H9 (cell line): ENCODE measurements at regions not wholly inside any gene's neighbourhood (a gene's known extent, or its start where the extent isn't known, plus 50 kb on each side); places are given as distances from the start of the nearest gene placed in this dataset.
"Not testable (repeated sequence)": the region's sequence is repeated elsewhere in the genome, so short reads cannot be mapped to it uniquely, and the experiment has no call there.

Source experiments
- DNase-seq: peaks from one replicate; pipeline ENCODE4 v3.0.0-alpha.2; 2017
- H2AFZ ChIP-seq: one replicate; pipeline ENCODE4 v1.6.1; 2013; ENCODE audit warnings: mild to moderate bottlenecking, low read length, control low read depth, moderate library complexity
- H2AK5ac ChIP-seq: 2 replicates; pipeline ENCODE4 v1.6.1; 2013; ENCODE audit warnings: low read length, control low read depth, mixed read lengths; ENCODE audit not compliant: insufficient read length
- H2BK120ac ChIP-seq: one replicate; pipeline ENCODE4 v1.6.1; 2013; ENCODE audit warnings: low read depth, mild to moderate bottlenecking, low read length, control low read depth, inconsistent platforms; ENCODE audit not compliant: poor library complexity, severe bottlenecking
- H2BK12ac ChIP-seq: 2 replicates; pipeline ENCODE4 v1.6.1; 2013; ENCODE audit warnings: low read length, control low read depth, mixed read lengths, low read depth; ENCODE audit not compliant: insufficient read length
- H2BK15ac ChIP-seq: 2 replicates; pipeline ENCODE4 v1.6.1; 2013; ENCODE audit warnings: low read depth, low read length, control low read depth
- H2BK20ac ChIP-seq: one replicate; pipeline ENCODE4 v1.6.1; 2013; ENCODE audit warnings: low read depth, mild to moderate bottlenecking, low read length, control low read depth, inconsistent platforms; ENCODE audit not compliant: poor library complexity, severe bottlenecking
- H2BK5ac ChIP-seq: 2 replicates; pipeline ENCODE4 v1.6.1; 2013; ENCODE audit warnings: low read length, control low read depth, mixed read lengths; ENCODE audit not compliant: insufficient read length
- H3K14ac ChIP-seq: 2 replicates; pipeline ENCODE4 v1.6.1; 2013; ENCODE audit warnings: low read length, control low read depth; ENCODE audit not compliant: insufficient read depth
- H3K18ac ChIP-seq: 2 replicates; pipeline ENCODE4 v1.6.1; 2013; ENCODE audit warnings: low read depth, mild to moderate bottlenecking, mixed read lengths, low read length, control low read depth; ENCODE audit not compliant: insufficient read length
- H3K23ac ChIP-seq: 2 replicates; pipeline ENCODE4 v1.6.1; 2013; ENCODE audit warnings: low read length, control low read depth, mixed read lengths, low read depth; ENCODE audit not compliant: insufficient read length
- H3K23me2 ChIP-seq: 2 replicates; pipeline ENCODE4 v1.6.1; 2013; ENCODE audit warnings: low read depth, mild to moderate bottlenecking, mixed read lengths, low read length, control low read depth; ENCODE audit not compliant: insufficient read length, poor library complexity, severe bottlenecking
- H3K27ac ChIP-seq: 2 replicates; pipeline ENCODE4 v1.5.1; 2013; ENCODE audit warnings: low read length, control low read depth, mixed read lengths, low read depth; ENCODE audit not compliant: insufficient read length
- H3K27me3 ChIP-seq: 2 replicates; pipeline ENCODE4 v1.6.1; 2013; ENCODE audit warnings: low read length, control low read depth, inconsistent platforms; ENCODE audit not compliant: insufficient read depth
- H3K4ac ChIP-seq: 2 replicates; pipeline ENCODE4 v1.6.1; 2013; ENCODE audit warnings: low read depth, mild to moderate bottlenecking, control low read depth, inconsistent platforms, low read length, moderate library complexity
- H3K4me1 ChIP-seq: 2 replicates; pipeline ENCODE4 v1.6.1; 2013; ENCODE audit warnings: low read length, control low read depth, inconsistent platforms; ENCODE audit not compliant: insufficient read depth
- H3K4me2 ChIP-seq: 2 replicates; pipeline ENCODE4 v1.6.1; 2013; ENCODE audit warnings: low read length, control low read depth, mixed read lengths; ENCODE audit not compliant: insufficient read length, insufficient read depth
- H3K56ac ChIP-seq: 2 replicates; pipeline ENCODE4 v1.6.1; 2013; ENCODE audit warnings: low read depth, mild to moderate bottlenecking, mixed read lengths, low read length, control low read depth; ENCODE audit not compliant: insufficient read length
- H3K79me1 ChIP-seq: 2 replicates; pipeline ENCODE4 v1.6.1; 2013; ENCODE audit warnings: low read depth, mild to moderate bottlenecking, moderate library complexity, low read length, control low read depth, inconsistent platforms; ENCODE audit not compliant: insufficient read depth, poor library complexity, severe bottlenecking
- H3K79me2 ChIP-seq: 2 replicates; pipeline ENCODE4 v1.6.1; 2013; ENCODE audit warnings: low read length, control low read depth, inconsistent platforms; ENCODE audit not compliant: insufficient read depth
- H3K9ac ChIP-seq: 2 replicates; pipeline ENCODE4 v1.6.1; 2013; ENCODE audit warnings: low read length, control low read depth, mixed read lengths; ENCODE audit not compliant: insufficient read length; ENCODE audit errors: extremely low read depth
- H3K9me3 ChIP-seq: one replicate; pipeline ENCODE4 v1.6.1; 2013; ENCODE audit warnings: low read depth, low read length, inconsistent platforms; ENCODE audit not compliant: control insufficient read depth
- H3T11ph ChIP-seq: one replicate; pipeline ENCODE4 v1.6.1; 2013; ENCODE audit warnings: mild to moderate bottlenecking, low read length, control low read depth, inconsistent platforms
- H4K20me1 ChIP-seq: one replicate; pipeline ENCODE4 v1.6.1; 2013; ENCODE audit not compliant: control insufficient read depth, insufficient read length, insufficient read depth
- H4K5ac ChIP-seq: 2 replicates; pipeline ENCODE4 v1.6.1; 2013; ENCODE audit warnings: low read depth, mild to moderate bottlenecking, mixed read lengths, low read length, control low read depth; ENCODE audit not compliant: insufficient read length
- H4K8ac ChIP-seq: replicated peaks from 2 replicates; pipeline ENCODE4 v1.6.1; 2013; ENCODE audit warnings: low read length, control low read depth, mixed read lengths, low read depth; ENCODE audit not compliant: insufficient read length
- H4K91ac ChIP-seq: 2 replicates; pipeline ENCODE4 v1.6.1; 2013; ENCODE audit warnings: low read depth, mild to moderate bottlenecking, moderate library complexity, mixed read lengths, low read length, control low read depth; ENCODE audit not compliant: insufficient read length
- H3K27ac Mint-ChIP-seq, 3 experiments: 2 replicates in 2 of 3; 3 replicates in 1 of 3; pipeline ENCODE4 v1.8.0; 2020 to 2021; ENCODE audit warnings: mixed read lengths in 3 of 3, mild to moderate bottlenecking in 1 of 3, moderate library complexity in 1 of 3
- H3K27me3 Mint-ChIP-seq: 2 replicates; pipeline ENCODE4 v1.8.0; 2021; ENCODE audit warnings: low read depth, mild to moderate bottlenecking, moderate library complexity, mixed read lengths
- H3K36me3 Mint-ChIP-seq, 3 experiments: 2 replicates in 2 of 3; 3 replicates in 1 of 3; pipeline ENCODE4 v1.8.0; 2020 to 2021; ENCODE audit warnings: low read depth in 3 of 3, mixed read lengths in 3 of 3; ENCODE audit not compliant: insufficient read depth in 1 of 3
- H3K4me1 Mint-ChIP-seq, 2 experiments: 2 replicates each; pipeline ENCODE4 v1.8.0; 2020; ENCODE audit warnings: mixed read lengths in 2 of 2
- H3K4me3 Mint-ChIP-seq, 2 experiments: 2 replicates in 1 of 2; 3 replicates in 1 of 2; pipeline ENCODE4 v1.8.0; 2020 to 2021; ENCODE audit warnings: mild to moderate bottlenecking in 2 of 2, mixed read lengths in 2 of 2, moderate library complexity in 1 of 2
- H3K9me3 Mint-ChIP-seq, 2 experiments: 2 replicates in 1 of 2; 3 replicates in 1 of 2; pipeline ENCODE4 v1.8.0; 2020; ENCODE audit warnings: mild to moderate bottlenecking in 2 of 2, mixed read lengths in 2 of 2, moderate library complexity in 1 of 2
- WGBS: extraction: QIAGEN DNeasy Blood & Tissue Kit; methylation state at CpG from one replicate; pipeline ENCODE4 v1.1.7; 2013; ENCODE audit warnings: missing lambda C conversion rate, low lambda C conversion rate, mixed read lengths; ENCODE audit not compliant: insufficient read length; ENCODE audit errors: extremely low coverage; 5-methylcytosine and 5-hydroxymethylcytosine counted together

- peak overlapping the region in 1 of 3 experiments; percentile 82; a peak in 2 of 7 replicates for H3K27ac Mint-ChIP-seq
- H3K27ac ChIP-seq, H3K23ac ChIP-seq, H3K18ac ChIP-seq, H2AFZ ChIP-seq, H3K27me3 Mint-ChIP-seq, H3K4me2 ChIP-seq, DNase-seq, H3K9me3 ChIP-seq, H2AK5ac ChIP-seq, H3K4ac ChIP-seq, H2BK20ac ChIP-seq, H3K9me3 Mint-ChIP-seq, H3K56ac ChIP-seq, H3T11ph ChIP-seq, H2BK12ac ChIP-seq, H3K23me2 ChIP-seq, H3K36me3 Mint-ChIP-seq, H3K9ac ChIP-seq, H4K8ac ChIP-seq, H2BK15ac ChIP-seq, H4K5ac ChIP-seq, H3K14ac ChIP-seq, H4K20me1 ChIP-seq, H3K4me1 ChIP-seq, H3K4me1 Mint-ChIP-seq, H3K79me1 ChIP-seq, H2BK5ac ChIP-seq, H3K27me3 ChIP-seq, H3K79me2 ChIP-seq, H3K4me3 Mint-ChIP-seq, H4K91ac ChIP-seq, H2BK120ac ChIP-seq: not testable (repeated sequence)
- no CpG with 5 or more reads among the region's 9 CpGs for WGBS
Observed at GRCh38 chr7:35121-35541, 157.2 kb upstream of the FAM20C start.

- H2BK20ac ChIP-seq, H3K27me3 Mint-ChIP-seq, H3K79me1 ChIP-seq, H4K20me1 ChIP-seq, DNase-seq, H4K91ac ChIP-seq, H3K4me1 Mint-ChIP-seq, H3K9me3 ChIP-seq, H2AK5ac ChIP-seq, H3K56ac ChIP-seq, H2BK12ac ChIP-seq, H4K5ac ChIP-seq, H3K14ac ChIP-seq, H3K23ac ChIP-seq, H3K18ac ChIP-seq, H3K4ac ChIP-seq, H2BK5ac ChIP-seq, H3K27ac ChIP-seq, H4K8ac ChIP-seq, H3K9me3 Mint-ChIP-seq, H3K36me3 Mint-ChIP-seq, H3K27me3 ChIP-seq, H3K9ac ChIP-seq, H2BK120ac ChIP-seq, H2BK15ac ChIP-seq, H3K4me3 Mint-ChIP-seq, H3K27ac Mint-ChIP-seq, H3K4me2 ChIP-seq, H3K79me2 ChIP-seq, H3K23me2 ChIP-seq, H2AFZ ChIP-seq, H3T11ph ChIP-seq, H3K4me1 ChIP-seq: not testable (repeated sequence)
- WGBS: no CpG with 5 or more reads among the region's 4 CpGs
Observed at GRCh38 chr7:36539-36938, 155.8 kb upstream of the FAM20C start.
